ENCODE measurements at regions not wholly inside any gene's neighbourhood (a gene's known extent, or its start where the extent isn't known, plus 50 kb on each side); places are given as distances from the start of the nearest gene placed in this dataset.

- Mint-ChIP-seq H3K27me3 (ENCODE audit: insufficient read depth) (peaks cover 24% of the 10 kb centered on the region), H3K9me3 (no peaks in the 10 kb centered on the region), H3K36me3 (ENCODE audit: low read depth) (no peaks in the 10 kb centered on the region), H3K27ac (no peak overlapping the region), H3K4me3 (no peak overlapping the region), H3K4me1 (ENCODE audit: low read depth) (no peaks in the 10 kb centered on the region)
- no peak for TF ChIP-seq CTCF (IDR thresholded peaks at IDR 0.05)
- no peak for DNase-seq
These were observed 102.6 kb upstream of the SLC6A6 start for GRCh38 chr3:14299767-14300166.

GRCh38 chr3:14300721-14301399 is 101.5 kb upstream of the SLC6A6 start:
- H3K27ac Mint-ChIP-seq = no peak overlapping the region
- no peaks in the 10 kb centered on the region for H3K4me1 Mint-ChIP-seq (ENCODE audit: low read depth)
- peaks cover 19% of the 10 kb centered on the region for H3K27me3 Mint-ChIP-seq (ENCODE audit: insufficient read depth)
- no peak overlapping the region for H3K4me3 Mint-ChIP-seq
- no peaks in the 10 kb centered on the region for H3K9me3 Mint-ChIP-seq
- DNase-seq = no peak
- TF ChIP-seq CTCF (IDR thresholded peaks at IDR 0.05) = no peak
- no peaks in the 10 kb centered on the region for H3K36me3 Mint-ChIP-seq (ENCODE audit: low read depth)

GRCh38 chr3:14301558-14301957 is 100.8 kb upstream of the SLC6A6 start:
- DNase-seq = no peak
- Mint-ChIP-seq H3K27me3 (ENCODE audit: insufficient read depth) (peaks cover 26% of the 10 kb centered on the region), H3K4me3 (no peak overlapping the region), H3K27ac (no peak overlapping the region), H3K36me3 (ENCODE audit: low read depth) (no peaks in the 10 kb centered on the region), H3K4me1 (ENCODE audit: low read depth) (no peaks in the 10 kb centered on the region), H3K9me3 (no peaks in the 10 kb centered on the region)
- no peak for TF ChIP-seq CTCF (IDR thresholded peaks at IDR 0.05)

GRCh38 chr3:14303336-14304100 is 98.9 kb upstream of the SLC6A6 start:
- Mint-ChIP-seq H3K27ac (no peak overlapping the region), H3K4me3 (no peak overlapping the region), H3K9me3 (no peaks in the 10 kb centered on the region), H3K36me3 (ENCODE audit: low read depth) (no peaks in the 10 kb centered on the region), H3K27me3 (ENCODE audit: insufficient read depth) (peaks cover 36% of the 10 kb centered on the region), H3K4me1 (ENCODE audit: low read depth) (peaks cover 6% of the 10 kb centered on the region; the same call in 1 of the 2 replicates)
- DNase-seq = no peak
- TF ChIP-seq CTCF (IDR thresholded peaks at IDR 0.05) = no peak

GRCh38 chr3:14304101-14305045 is 98.0 kb upstream of the SLC6A6 start:
- H3K9me3 Mint-ChIP-seq = no peaks in the 10 kb centered on the region
- H3K27ac Mint-ChIP-seq = no peak overlapping the region
- no peak for DNase-seq
- H3K27me3 Mint-ChIP-seq (ENCODE audit: insufficient read depth) = peaks cover 36% of the 10 kb centered on the region
- no peak overlapping the region for H3K4me3 Mint-ChIP-seq
- H3K4me1 Mint-ChIP-seq (ENCODE audit: low read depth) = peaks cover 6% of the 10 kb centered on the region; the same call in 1 of the 2 replicates
- TF ChIP-seq CTCF (IDR thresholded peaks at IDR 0.05) = no peak
- H3K36me3 Mint-ChIP-seq (ENCODE audit: low read depth) = no peaks in the 10 kb centered on the region
